ENCODE measurements at regions not wholly inside any gene's neighbourhood (a gene's known extent, or its start where the extent isn't known, plus 50 kb on each side); places are given as distances from the start of the nearest gene placed in this dataset.

DNA sequence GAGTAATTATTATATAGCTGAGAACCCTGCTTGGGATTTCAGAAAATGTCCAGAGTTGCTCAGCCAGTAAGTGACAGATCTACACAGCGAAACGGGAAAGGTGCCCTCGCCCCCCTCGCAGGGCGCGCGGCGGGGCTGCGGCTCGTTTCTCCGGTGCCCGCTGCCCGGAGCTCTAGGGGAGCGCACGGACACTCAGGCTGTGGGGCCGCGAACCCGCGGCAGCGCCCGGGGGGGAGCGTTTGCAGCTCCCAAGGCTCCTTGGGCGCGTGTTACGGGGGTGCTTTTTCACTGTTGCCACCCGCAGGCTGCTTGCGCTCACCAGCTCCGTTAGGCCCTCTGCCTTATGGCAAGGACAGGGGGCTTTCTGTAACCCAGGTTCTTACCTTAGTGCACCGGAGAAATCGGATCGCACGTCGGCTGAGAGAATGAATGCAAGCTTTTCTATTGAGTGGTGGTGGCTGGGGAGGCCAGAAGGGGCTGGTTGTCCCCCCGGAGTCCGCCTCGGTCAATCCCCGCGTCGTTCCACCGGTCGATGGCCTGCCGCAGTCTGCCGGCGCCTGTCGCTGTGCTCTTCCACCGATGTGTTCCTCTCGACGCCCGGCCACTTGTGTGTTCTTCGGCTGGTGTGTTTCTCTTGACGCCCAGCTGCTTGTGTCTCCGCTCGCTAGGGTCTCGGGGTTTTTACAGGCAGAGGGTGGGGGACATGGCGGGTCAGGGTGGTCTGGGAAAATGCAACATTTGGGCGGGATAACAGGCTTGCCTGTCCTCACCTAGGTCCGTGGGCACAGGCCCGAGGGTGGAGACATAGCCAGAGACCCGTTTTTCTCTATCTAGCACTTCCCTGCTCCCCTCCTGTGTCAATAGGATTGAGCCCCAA, 758.8 kb upstream of the DDX18 start:
- no peak for TF ChIP-seq EZH2phosphoT487 (conservative IDR thresholded peaks at IDR 0.05; ENCODE audit: low read length)
- TF ChIP-seq, protein P1, sequence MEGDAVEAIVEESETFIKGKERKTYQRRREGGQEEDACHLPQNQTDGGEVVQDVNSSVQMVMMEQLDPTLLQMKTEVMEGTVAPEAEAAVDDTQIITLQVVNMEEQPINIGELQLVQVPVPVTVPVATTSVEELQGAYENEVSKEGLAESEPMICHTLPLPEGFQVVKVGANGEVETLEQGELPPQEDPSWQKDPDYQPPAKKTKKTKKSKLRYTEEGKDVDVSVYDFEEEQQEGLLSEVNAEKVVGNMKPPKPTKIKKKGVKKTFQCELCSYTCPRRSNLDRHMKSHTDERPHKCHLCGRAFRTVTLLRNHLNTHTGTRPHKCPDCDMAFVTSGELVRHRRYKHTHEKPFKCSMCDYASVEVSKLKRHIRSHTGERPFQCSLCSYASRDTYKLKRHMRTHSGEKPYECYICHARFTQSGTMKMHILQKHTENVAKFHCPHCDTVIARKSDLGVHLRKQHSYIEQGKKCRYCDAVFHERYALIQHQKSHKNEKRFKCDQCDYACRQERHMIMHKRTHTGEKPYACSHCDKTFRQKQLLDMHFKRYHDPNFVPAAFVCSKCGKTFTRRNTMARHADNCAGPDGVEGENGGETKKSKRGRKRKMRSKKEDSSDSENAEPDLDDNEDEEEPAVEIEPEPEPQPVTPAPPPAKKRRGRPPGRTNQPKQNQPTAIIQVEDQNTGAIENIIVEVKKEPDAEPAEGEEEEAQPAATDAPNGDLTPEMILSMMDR (IDR thresholded peaks at IDR 0.05; ENCODE audit: insufficient read depth, low read length, poor library complexity, severe bottlenecking) = no peak
